SK-N-SH treated with all-trans-retinoic acid at 6 μM for 48 hours (cell line): ENCODE measurements at regions not wholly inside any gene's neighbourhood (a gene's known extent, or its start where the extent isn't known, plus 50 kb on each side); places are given as distances from the start of the nearest gene placed in this dataset.
A peak's percentile ranks its signal among the peaks of the same experiment; 100 is the strongest.

Experiments used
- ATAC-seq: fragments of 200-7000 bp; cut with Tn5 transposase; 3 replicates; pipeline ENCODE4 v1.9.1; 2020; ENCODE audit warnings: mild to moderate bottlenecking, moderate library complexity
- ARNTL ChIP-seq: fragments of 450-650 bp; formaldehyde crosslinking; IDR thresholded peaks from 2 replicates; pipeline ENCODE4 v1.5.0; 2020; ENCODE audit warnings: low read depth, mild to moderate bottlenecking, moderate library complexity, borderline replicate concordance
- BACH2 ChIP-seq: fragments of 250-450 bp; sonication (Bioruptor Pico); IDR thresholded peaks from 2 replicates; pipeline ENCODE4 v1.9.0; 2021; ENCODE audit warnings: mild to moderate bottlenecking, borderline replicate concordance
- CREB5 ChIP-seq: fragments of 250-450 bp; sonication (Bioruptor Pico); IDR thresholded peaks from 2 replicates; pipeline ENCODE4 v1.5.1; 2020; ENCODE audit warnings: low read depth, mild to moderate bottlenecking, moderate library complexity
- CSDC2 ChIP-seq: fragments of 250-450 bp; sonication (Bioruptor Pico); IDR thresholded peaks from 2 replicates; pipeline ENCODE4 v1.5.0; 2020; ENCODE audit warnings: mild to moderate bottlenecking, moderate library complexity
- CSRNP3 ChIP-seq: fragments of 250-450 bp; sonication (Bioruptor Pico); IDR thresholded peaks from 2 replicates; pipeline ENCODE4 v1.5.1; 2021; ENCODE audit warnings: mild to moderate bottlenecking, moderate library complexity
- ESRRG ChIP-seq: fragments of 250-450 bp; sonication (Bioruptor Pico); IDR thresholded peaks from 2 replicates; pipeline ENCODE4 v1.6.1; 2021; ENCODE audit warnings: mild to moderate bottlenecking
- GLIS3 ChIP-seq: fragments of 250-450 bp; sonication (Bioruptor Pico); IDR thresholded peaks from 2 replicates; pipeline ENCODE4 v1.5.0; 2020; ENCODE audit warnings: mild to moderate bottlenecking, moderate library complexity
- ISL1 ChIP-seq: fragments of 250-450 bp; sonication (Bioruptor Pico); IDR thresholded peaks from 2 replicates; pipeline ENCODE4 v2.1.2; 2022; ENCODE audit warnings: mild to moderate bottlenecking, moderate library complexity
- OSR1 ChIP-seq: fragments of 250-450 bp; sonication (Bioruptor Pico); IDR thresholded peaks from 2 replicates; pipeline ENCODE4 v1.8.0; 2022; ENCODE audit warnings: moderate library complexity, mild to moderate bottlenecking, inconsistent platforms
- POU6F1 ChIP-seq: fragments of 250-450 bp; sonication (Bioruptor Pico); IDR thresholded peaks from 2 replicates; pipeline ENCODE4 v1.8.0; 2021; ENCODE audit warnings: low read depth, mild to moderate bottlenecking, moderate library complexity, borderline replicate concordance
- PPARA ChIP-seq: fragments of 250-450 bp; sonication (Bioruptor Pico); IDR thresholded peaks from 2 replicates; pipeline ENCODE4 v1.5.0; 2020; ENCODE audit warnings: mild to moderate bottlenecking, borderline replicate concordance
- RARB ChIP-seq: fragments of 250-450 bp; sonication (Bioruptor Pico); IDR thresholded peaks from 2 replicates; pipeline ENCODE4 v1.8.0; 2021; ENCODE audit warnings: mild to moderate bottlenecking, moderate library complexity
- SNAI2 ChIP-seq: fragments of 250-450 bp; sonication (Bioruptor Pico); IDR thresholded peaks from 2 replicates; pipeline ENCODE4 v1.5.0; 2020; ENCODE audit warnings: mild to moderate bottlenecking, moderate library complexity
- TCF4 ChIP-seq: fragments of 250-450 bp; sonication (Bioruptor Pico); IDR thresholded peaks from 2 replicates; pipeline ENCODE4 v1.8.0; 2021; ENCODE audit warnings: mild to moderate bottlenecking, moderate library complexity, borderline replicate concordance
- TOX ChIP-seq: fragments of 250-450 bp; sonication (Bioruptor Pico); IDR thresholded peaks from 2 replicates; pipeline ENCODE4 v1.8.0; 2021; ENCODE audit warnings: mild to moderate bottlenecking, moderate library complexity, borderline replicate concordance
- TSHZ2 ChIP-seq: fragments of 250-450 bp; sonication (Bioruptor Pico); IDR thresholded peaks from 2 replicates; pipeline ENCODE4 v1.5.0; 2020; ENCODE audit warnings: mild to moderate bottlenecking, moderate library complexity
- ZC3H10 ChIP-seq: fragments of 250-450 bp; sonication (Bioruptor Pico); IDR thresholded peaks from 2 replicates; pipeline ENCODE4 v1.5.1; 2021; ENCODE audit warnings: mild to moderate bottlenecking, moderate library complexity
- ZFP3 ChIP-seq: fragments of 250-450 bp; sonication (Bioruptor Pico); IDR thresholded peaks from 2 replicates; pipeline ENCODE4 v1.5.0; 2020; ENCODE audit warnings: mild to moderate bottlenecking, moderate library complexity
- ZFP30 ChIP-seq: fragments of 450-650 bp; formaldehyde crosslinking; IDR thresholded peaks from 2 replicates; pipeline ENCODE4 v1.5.0; 2022; ENCODE audit warnings: mild to moderate bottlenecking, moderate library complexity
- ZNF565 ChIP-seq: fragments of 450-650 bp; formaldehyde crosslinking; conservative IDR thresholded peaks from 2 replicates; pipeline ENCODE4 v1.5.0; 2020; ENCODE audit warnings: low read depth, mild to moderate bottlenecking, moderate library complexity
- ZNF70 ChIP-seq: fragments of 450-650 bp; formaldehyde crosslinking; IDR thresholded peaks from 2 replicates; pipeline ENCODE4 v1.5.0; 2020; ENCODE audit warnings: mild to moderate bottlenecking, moderate library complexity
- ZNF8 ChIP-seq: fragments of 450-650 bp; formaldehyde crosslinking; IDR thresholded peaks from 2 replicates; pipeline ENCODE4 v1.5.0; 2020; ENCODE audit warnings: mild to moderate bottlenecking, moderate library complexity

GRCh38 chr4:157819693-157820464 lies 352.9 kb downstream of the GASK1B start:
- no peak for ATAC-seq
- TF ChIP-seq BACH2 (CRISPR knock-in tag) (no peak), ZC3H10 (no peak), TCF4 (CRISPR knock-in tag) (no peak), RARB (no peak), PPARA (CRISPR knock-in tag) (no peak), ZFP3 (CRISPR knock-in tag) (no peak), GLIS3 (no peak), OSR1 (CRISPR knock-in tag) (no peak)

GRCh38 chr4:157818946-157819692 lies 353.7 kb downstream of the GASK1B start:
- no peak for ATAC-seq

GRCh38 chr4:157810137-157810774 lies 362.6 kb downstream of the GASK1B start:
- TF ChIP-seq ZNF565 (CRISPR knock-in tag) (no peak), TCF4 (CRISPR knock-in tag) (no peak), OSR1 (CRISPR knock-in tag) (no peak), PPARA (CRISPR knock-in tag) (no peak), ZC3H10 (no peak), CSDC2 (CRISPR knock-in tag) (no peak), ESRRG (CRISPR knock-in tag) (no peak), RARB (no peak), CREB5 (CRISPR knock-in tag) (no peak)
- TF ChIP-seq, all 23 proteins: peak for 0
- ATAC-seq, result peak; percentile 65

More at GRCh38 chr4:157818946-157819692, 353.7 kb downstream of the GASK1B start:
- no peak for TF ChIP-seq ZFP30 (CRISPR knock-in tag)
- TF ChIP-seq GLIS3, result no peak
- TF ChIP-seq ZFP3 (CRISPR knock-in tag), result no peak
- TF ChIP-seq ISL1 (CRISPR knock-in tag), result no peak
- TF ChIP-seq RARB, result no peak
- no peak for TF ChIP-seq ZNF70 (CRISPR knock-in tag)
- no peak for TF ChIP-seq POU6F1
- no peak for TF ChIP-seq ZNF8 (CRISPR knock-in tag)
- TF ChIP-seq ESRRG (CRISPR knock-in tag), result no peak
- no peak for TF ChIP-seq ARNTL (CRISPR knock-in tag)
- no peak for TF ChIP-seq SNAI2 (CRISPR knock-in tag)
- no peak for TF ChIP-seq TSHZ2 (CRISPR knock-in tag)
- TF ChIP-seq TCF4 (CRISPR knock-in tag), result no peak
- no peak for TF ChIP-seq TOX

GRCh38 chr4:157808796-157809383 lies 363.9 kb downstream of the GASK1B start:
- ATAC-seq, result peak; percentile 36; the same call in 2 of the 3 replicates
- TF ChIP-seq PPARA (CRISPR knock-in tag) (no peak), ZC3H10 (0 out of 2 replicates have a peak, but pooled peaks have one; percentile 12), ISL1 (CRISPR knock-in tag) (peak; percentile 32; the same call in 1 of the 2 replicates), CSRNP3 (CRISPR knock-in tag) (no peak)
